Calu3 (cell line): ENCODE measurements at regions not wholly inside any gene's neighbourhood (a gene's known extent, or its start where the extent isn't known, plus 50 kb on each side); places are given as distances from the start of the nearest gene placed in this dataset.

Experiments used
- BruUV-seq: library from RNA; stranded (reverse); fragments of 400-500 nt; replicated peaks from 2 replicates; lab custom pipeline; 2021; lab: Mats Ljungman, UMichigan
- CTCF ChIA-PET: fragments of 300-600 bp; sonication (Branson Sonifier 250); formaldehyde crosslinking; loops from one replicate; lab custom pipeline; 2022; ENCODE audit warnings: antibody characterized with exemption; lab: Charles Lee
- DNase-seq: peaks from one replicate; pipeline ENCODE4 v3.0.0; 2022
- H3K27ac Mint-ChIP-seq: one replicate; pipeline ENCODE4 v1.8.0; 2022; ENCODE audit warnings: mixed read lengths; ENCODE audit not compliant: unreplicated experiment
- H3K27me3 Mint-ChIP-seq: one replicate; pipeline ENCODE4 v1.8.0; 2022; ENCODE audit warnings: mixed read lengths; ENCODE audit not compliant: unreplicated experiment
- H3K36me3 Mint-ChIP-seq: one replicate; pipeline ENCODE4 v1.8.0; 2022; ENCODE audit warnings: mild to moderate bottlenecking, moderate library complexity, mixed read lengths; ENCODE audit not compliant: insufficient read depth, unreplicated experiment
- H3K4me1 Mint-ChIP-seq: one replicate; pipeline ENCODE4 v1.8.0; 2022; ENCODE audit warnings: mild to moderate bottlenecking, low read depth, mixed read lengths; ENCODE audit not compliant: unreplicated experiment
- H3K4me3 Mint-ChIP-seq: one replicate; pipeline ENCODE4 v1.8.0; 2022; ENCODE audit warnings: mild to moderate bottlenecking, low read depth, moderate library complexity, mixed read lengths; ENCODE audit not compliant: unreplicated experiment
- H3K9me3 Mint-ChIP-seq: one replicate; pipeline ENCODE4 v1.8.0; 2022; ENCODE audit warnings: low read depth, mixed read lengths; ENCODE audit not compliant: unreplicated experiment
- CTCF ChIP-seq: fragments of 200-600 bp; IDR thresholded peaks from one replicate; pipeline ENCODE4 v1.8.0; 2022; ENCODE audit warnings: antibody characterized with exemption; ENCODE audit not compliant: unreplicated experiment
- intact Hi-C: fragments of 100-400 bp; cut with micrococcal nuclease; formaldehyde crosslinking; loops from one replicate; pipeline ENCODE4 v1.10.0; 2022; ENCODE audit not compliant: unreplicated experiment

- DNase-seq: no peak
- H3K4me1 Mint-ChIP-seq: no peaks in the 10 kb centered on the region
- H3K27ac Mint-ChIP-seq: no peak overlapping the region
- no peaks in the 10 kb centered on the region for H3K36me3 Mint-ChIP-seq
- no peaks in the 10 kb centered on the region for H3K9me3 Mint-ChIP-seq
- peaks cover 65% of the 10 kb centered on the region for H3K27me3 Mint-ChIP-seq
- no peak overlapping the region for H3K4me3 Mint-ChIP-seq
- no peak for TF ChIP-seq CTCF
- no TSS peak for BruUV-seq
- CTCF ChIA-PET: no interaction called here
- intact Hi-C loops: no loop called here
Measured at GRCh38 chr11:11743216-11743615, 98.6 kb upstream of the USP47 start.

- CTCF ChIA-PET: no interaction called here
- Mint-ChIP-seq H3K9me3 (no peaks in the 10 kb centered on the region), H3K36me3 (no peaks in the 10 kb centered on the region), H3K27ac (no peak overlapping the region), H3K27me3 (peaks cover 58% of the 10 kb centered on the region), H3K4me1 (no peaks in the 10 kb centered on the region), H3K4me3 (no peak overlapping the region)
- BruUV-seq: no TSS peak
- DNase-seq: no peak
- no peak for TF ChIP-seq CTCF
- intact Hi-C loops: no loop called here
Measured at GRCh38 chr11:11742486-11742885, 99.3 kb upstream of the USP47 start.

- CTCF ChIA-PET: no interaction called here
- no peak overlapping the region for H3K4me3 Mint-ChIP-seq
- no peak for TF ChIP-seq CTCF
- DNase-seq: no peak
- no peaks in the 10 kb centered on the region for H3K9me3 Mint-ChIP-seq
- peaks cover 59% of the 10 kb centered on the region for H3K27me3 Mint-ChIP-seq
- intact Hi-C loops: no loop called here
- no peak overlapping the region for H3K27ac Mint-ChIP-seq
- no peaks in the 10 kb centered on the region for H3K4me1 Mint-ChIP-seq
- no TSS peak for BruUV-seq
- H3K36me3 Mint-ChIP-seq: no peaks in the 10 kb centered on the region
Measured at GRCh38 chr11:11740836-11741235, 100.9 kb upstream of the USP47 start.

- Mint-ChIP-seq H3K36me3 (no peaks in the 10 kb centered on the region), H3K27ac (no peak overlapping the region), H3K9me3 (no peaks in the 10 kb centered on the region), H3K4me1 (no peaks in the 10 kb centered on the region), H3K27me3 (peaks cover 65% of the 10 kb centered on the region), H3K4me3 (no peak overlapping the region)
- CTCF ChIA-PET: no interaction called here
- TF ChIP-seq CTCF: no peak
- intact Hi-C loops: no loop called here
- no TSS peak for BruUV-seq
- no peak for DNase-seq
Measured at GRCh38 chr11:11740073-11740702, 101.6 kb upstream of the USP47 start.
